CD4-positive, alpha-beta memory T cell (primary cell): ENCODE measurements at regions not wholly inside any gene's neighbourhood (a gene's known extent, or its start where the extent isn't known, plus 50 kb on each side); places are given as distances from the start of the nearest gene placed in this dataset.
"Not testable (repeated sequence)": the region's sequence is repeated elsewhere in the genome, so short reads cannot be mapped to it uniquely, and the experiment has no call there.

ENCODE experiments used
- CTCF ChIA-PET: fragments of 350-600 bp; sonication (Branson Sonifier 250); formaldehyde crosslinking; loops from one replicate; lab custom pipeline; 2021; ENCODE audit warnings: inconsistent platforms; ENCODE audit not compliant: partially characterized antibody; lab: Charles Lee
- POLR2A ChIA-PET: fragments of 350-600 bp; sonication (Branson Sonifier 250); formaldehyde crosslinking; loops from one replicate; lab custom pipeline; 2021; ENCODE audit not compliant: partially characterized antibody; lab: Charles Lee
- DNase-seq, 5 donors: peaks; one replicate each; pipeline versions ENCODE4 v3.0.0 to v3.0.0-alpha.2; 2020 to 2022; ENCODE audit warnings: mixed read lengths in 1 of 5
- H3K27ac ChIP-seq: one replicate; pipeline ENCODE4 v1.7.0; 2013; ENCODE audit warnings: low read depth, low read length
- H3K27me3 ChIP-seq: 2 replicates; pipeline ENCODE4 v1.7.0; 2013; ENCODE audit warnings: mild to moderate bottlenecking, low read length, moderate library complexity; ENCODE audit not compliant: insufficient read depth
- H3K36me3 ChIP-seq: 2 replicates; pipeline ENCODE4 v1.7.0; 2013; ENCODE audit warnings: mild to moderate bottlenecking, low read length, moderate library complexity; ENCODE audit not compliant: insufficient read depth
- H3K4me1 ChIP-seq: 2 replicates; pipeline ENCODE4 v1.7.0; 2013; ENCODE audit warnings: mild to moderate bottlenecking, low read length, moderate library complexity; ENCODE audit not compliant: insufficient read depth
- H3K4me3 ChIP-seq, 2 donors: one replicate each; pipeline ENCODE4 v1.7.0; 2013; ENCODE audit warnings: low read length in 2 of 2, mild to moderate bottlenecking in 1 of 2
- H3K9me3 ChIP-seq, 2 donors: one replicate each; pipeline ENCODE4 v1.7.0; 2013; ENCODE audit warnings: low read length in 2 of 2, control low read depth in 1 of 2; ENCODE audit not compliant: control insufficient read depth in 1 of 2
- H3K27ac Mint-ChIP-seq, 7 donors: one replicate each; pipeline ENCODE4 v1.8.0; 2020 to 2021; ENCODE audit warnings: mixed read lengths in 7 of 7, mild to moderate bottlenecking in 6 of 7, inconsistent platforms in 3 of 7, moderate library complexity in 3 of 7
- H3K27me3 Mint-ChIP-seq, 2 donors: one replicate each; pipeline ENCODE4 v1.8.0; 2020 to 2021; ENCODE audit warnings: mixed read lengths in 2 of 2
- H3K36me3 Mint-ChIP-seq, 2 donors: one replicate each; pipeline ENCODE4 v1.8.0; 2020 to 2021; ENCODE audit warnings: mixed read lengths in 2 of 2, inconsistent platforms in 1 of 2, mild to moderate bottlenecking in 1 of 2
- H3K4me1 Mint-ChIP-seq, 4 donors: one replicate each; pipeline ENCODE4 v1.8.0; 2020 to 2021; ENCODE audit warnings: mixed read lengths in 4 of 4, mild to moderate bottlenecking in 1 of 4
- H3K4me3 Mint-ChIP-seq, 8 donors: one replicate each; pipeline ENCODE4 v1.8.0; 2020 to 2021; ENCODE audit warnings: mixed read lengths in 8 of 8, mild to moderate bottlenecking in 7 of 8, moderate library complexity in 6 of 8, inconsistent platforms in 3 of 8
- H3K9me3 Mint-ChIP-seq, 8 donors: one replicate each; pipeline ENCODE4 v1.8.0; 2020 to 2021; ENCODE audit warnings: mixed read lengths in 8 of 8, mild to moderate bottlenecking in 5 of 8, inconsistent platforms in 3 of 8, moderate library complexity in 1 of 8
- intact Hi-C: fragments of 100-400 bp; cut with micrococcal nuclease; formaldehyde crosslinking; loops from one replicate; pipeline ENCODE4 v1.15.1; 2023

- Mint-ChIP-seq H3K27ac (no peak overlapping the region), H3K27me3 (no peaks in the 10 kb centered on the region), H3K36me3 (peaks cover 0 to 4% of the 10 kb centered on the region in 2 donors), H3K4me1 (no peaks in the 10 kb centered on the region), H3K9me3 (peaks cover 0 to 10% (median 5%) of the 10 kb centered on the region in 8 donors), H3K4me3 (no peak overlapping the region)
- no peak overlapping the region for H3K27ac ChIP-seq
- H3K4me1 ChIP-seq: no peaks in the 10 kb centered on the region
- ChIA-PET CTCF (no interaction called here), POLR2A (no interaction called here)
- H3K4me3 ChIP-seq: no peak overlapping the region
- no peaks in the 10 kb centered on the region for H3K27me3 ChIP-seq
- no peaks in the 10 kb centered on the region for H3K36me3 ChIP-seq
- intact Hi-C loops: no loop called here
- H3K9me3 ChIP-seq: peaks cover 0 to 2% of the 10 kb centered on the region in 2 donors
- DNase-seq: no peak
Observed at GRCh38 chrY:10627116-10627515, 1099.4 kb downstream of the TSPY10 start.

GRCh38 chrY:10648813-10649212 is 1121.1 kb downstream of the TSPY10 start:
- POLR2A ChIA-PET, H3K27me3 ChIP-seq, H3K27ac Mint-ChIP-seq, H3K9me3 ChIP-seq, H3K4me3 ChIP-seq, H3K36me3 Mint-ChIP-seq, H3K4me1 Mint-ChIP-seq, H3K36me3 ChIP-seq, H3K4me1 ChIP-seq, H3K4me3 Mint-ChIP-seq, DNase-seq, CTCF ChIA-PET, H3K27ac ChIP-seq, H3K27me3 Mint-ChIP-seq, intact Hi-C loops: not testable (repeated sequence)
- H3K9me3 Mint-ChIP-seq: peaks cover 4 to 22% (median 13%) of the 10 kb centered on the region in 8 donors

GRCh38 chrY:10657120-10657519 is 1129.4 kb downstream of the TSPY10 start:
- H3K4me1 ChIP-seq, H3K27ac Mint-ChIP-seq, POLR2A ChIA-PET, H3K4me1 Mint-ChIP-seq, DNase-seq, H3K27me3 Mint-ChIP-seq, CTCF ChIA-PET, H3K4me3 ChIP-seq, H3K27me3 ChIP-seq, H3K36me3 ChIP-seq, H3K4me3 Mint-ChIP-seq, H3K27ac ChIP-seq, intact Hi-C loops: not testable (repeated sequence)
- H3K9me3 ChIP-seq: peaks cover 0 to 23% of the 10 kb centered on the region in 2 donors
- H3K36me3 Mint-ChIP-seq: peaks cover 7 to 11% of the 10 kb centered on the region in 2 donors
- peaks cover 11 to 76% (median 34%) of the 10 kb centered on the region in 8 donors for H3K9me3 Mint-ChIP-seq

GRCh38 chrY:10666785-10667184 is 1139.1 kb downstream of the TSPY10 start:
- peaks cover 0 to 1% of the 10 kb centered on the region in 2 donors for H3K27me3 Mint-ChIP-seq
- peaks cover 8 to 59% (median 24%) of the 10 kb centered on the region in 8 donors for H3K9me3 Mint-ChIP-seq
- Histone ChIP-seq H3K4me1 (no peaks in the 10 kb centered on the region), H3K27me3 (no peaks in the 10 kb centered on the region), H3K4me3 (no peak overlapping the region), H3K9me3 (peaks cover 0 to 28% of the 10 kb centered on the region in 2 donors), H3K36me3 (no peaks in the 10 kb centered on the region), H3K27ac (no peak overlapping the region)
- peaks cover 0 to 2% (median 0%) of the 10 kb centered on the region in 4 donors for H3K4me1 Mint-ChIP-seq
- DNase-seq: no peak
- intact Hi-C loops: no loop called here
- H3K27ac Mint-ChIP-seq: no peak overlapping the region
- CTCF ChIA-PET: no interaction called here
- peaks cover 4 to 14% of the 10 kb centered on the region in 2 donors for H3K36me3 Mint-ChIP-seq
- no peak overlapping the region for H3K4me3 Mint-ChIP-seq
- POLR2A ChIA-PET: no interaction called here

- no peak overlapping the region for H3K27ac Mint-ChIP-seq
- H3K9me3 Mint-ChIP-seq: peaks cover 2 to 54% (median 32%) of the 10 kb centered on the region in 8 donors
- no peaks in the 10 kb centered on the region for H3K4me1 ChIP-seq
- H3K27me3 Mint-ChIP-seq: peaks cover 0 to 1% of the 10 kb centered on the region in 2 donors
- no peaks in the 10 kb centered on the region for H3K27me3 ChIP-seq
- ChIA-PET POLR2A (no interaction called here), CTCF (no interaction called here)
- intact Hi-C loops: no loop called here
- DNase-seq: no peak
- H3K4me1 Mint-ChIP-seq: no peaks in the 10 kb centered on the region
- no peak overlapping the region for H3K4me3 Mint-ChIP-seq
- no peaks in the 10 kb centered on the region for H3K36me3 ChIP-seq
- H3K4me3 ChIP-seq: no peak overlapping the region
- H3K27ac ChIP-seq: no peak overlapping the region
- peaks cover 5 to 17% of the 10 kb centered on the region in 2 donors for H3K36me3 Mint-ChIP-seq
- peaks cover 0 to 10% of the 10 kb centered on the region in 2 donors for H3K9me3 ChIP-seq
Observed at GRCh38 chrY:10686414-10686813, 1158.7 kb downstream of the TSPY10 start.
